Glomerular endothelial cell (primary cell): ENCODE measurements at regions not wholly inside any gene's neighbourhood (a gene's known extent, or its start where the extent isn't known, plus 50 kb on each side); places are given as distances from the start of the nearest gene placed in this dataset.

Source experiments
- DNase-seq: peaks from one replicate; pipeline ENCODE4 v3.0.0-alpha.2; 2011; ENCODE audit warnings: low read depth, low spot score; ENCODE audit errors: extremely low read depth

- DNase-seq: no peak
These were observed 153.0 kb upstream of the SLC24A2 start for GRCh38 chr9:19941874-19942273.

GRCh38 chr9:19940811-19941535 lies 152.1 kb upstream of the SLC24A2 start:
- no peak for DNase-seq

GRCh38 chr9:19939734-19940278 lies 151.0 kb upstream of the SLC24A2 start:
- no peak for DNase-seq

DNA sequence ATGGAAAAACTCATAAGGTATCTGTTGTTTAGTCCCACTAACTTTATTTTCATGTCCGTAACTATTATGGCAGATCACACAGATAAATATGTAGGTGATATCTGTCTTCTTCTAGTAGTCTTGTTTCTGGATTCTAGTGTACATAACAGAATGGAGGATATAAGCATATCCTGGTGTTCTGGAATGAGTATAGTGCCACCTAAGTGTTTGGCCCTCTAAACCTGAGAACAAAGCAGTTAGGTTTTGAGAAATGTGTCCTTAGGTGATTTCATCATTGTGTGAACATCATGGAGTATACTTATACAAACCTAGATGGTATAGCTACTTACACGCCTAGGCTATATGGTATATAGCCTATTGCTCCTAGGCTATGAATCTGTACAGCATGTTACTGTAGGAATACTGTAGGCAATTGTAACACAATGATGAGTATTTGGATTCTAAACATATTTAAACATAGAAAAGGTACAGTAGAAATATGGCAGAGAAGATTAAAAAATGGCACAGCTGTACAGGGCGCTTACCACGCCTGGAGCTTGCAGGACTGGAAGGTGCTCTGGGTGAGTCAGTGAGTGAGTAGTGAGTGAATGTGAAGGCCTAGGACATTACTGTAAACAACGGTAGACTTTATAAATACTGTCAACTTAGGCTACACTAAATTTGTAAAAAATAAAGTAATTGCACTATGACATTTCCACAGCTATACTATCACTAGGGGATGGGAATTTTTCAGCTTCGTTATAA lies 150.3 kb upstream of the SLC24A2 start:
- DNase-seq: no peak

- DNase-seq: no peak
These were observed 148.3 kb upstream of the SLC24A2 start for GRCh38 chr9:19937121-19937520.

DNA sequence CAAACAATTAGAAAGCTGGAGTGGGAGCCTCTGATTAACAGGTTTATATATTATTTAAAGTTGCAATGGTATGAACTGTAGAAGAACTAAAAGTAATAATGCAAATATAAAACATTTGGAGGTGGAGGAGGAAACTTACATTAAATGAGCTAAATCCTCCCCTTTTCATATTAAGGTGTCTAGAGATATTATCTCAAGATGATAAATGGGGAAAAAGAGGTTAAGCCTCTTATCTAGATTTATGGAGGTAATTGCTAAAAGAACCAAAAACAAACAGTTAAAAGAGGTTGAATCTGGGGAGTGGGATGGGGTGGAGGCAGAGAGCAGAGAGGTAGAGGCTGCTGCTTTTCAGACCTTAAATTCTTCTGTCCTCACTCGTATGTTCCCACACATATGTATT lies 147.8 kb upstream of the SLC24A2 start:
- DNase-seq: no peak

DNA sequence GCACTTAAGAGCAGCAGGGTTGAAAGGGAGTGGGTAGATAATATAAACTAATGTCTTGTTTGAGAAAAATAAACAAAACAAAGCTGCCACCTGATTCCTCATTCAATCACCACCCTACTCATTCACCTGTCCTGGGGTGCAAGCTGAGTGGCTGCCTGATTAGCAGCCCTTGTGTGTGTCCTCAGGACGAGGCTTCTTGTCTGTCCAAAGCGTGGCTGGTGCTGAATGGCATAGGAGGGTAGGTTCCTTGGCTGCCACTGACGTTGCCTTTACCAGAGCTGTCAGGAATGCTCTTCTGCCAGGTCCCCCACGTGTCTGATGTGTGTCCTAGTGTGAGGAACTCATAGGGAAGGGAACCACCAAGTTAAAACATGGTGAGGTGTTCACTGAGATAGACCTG lies 146.6 kb upstream of the SLC24A2 start:
- no peak for DNase-seq

GRCh38 chr9:19934301-19934871 lies 145.5 kb upstream of the SLC24A2 start:
- no peak for DNase-seq

DNA sequence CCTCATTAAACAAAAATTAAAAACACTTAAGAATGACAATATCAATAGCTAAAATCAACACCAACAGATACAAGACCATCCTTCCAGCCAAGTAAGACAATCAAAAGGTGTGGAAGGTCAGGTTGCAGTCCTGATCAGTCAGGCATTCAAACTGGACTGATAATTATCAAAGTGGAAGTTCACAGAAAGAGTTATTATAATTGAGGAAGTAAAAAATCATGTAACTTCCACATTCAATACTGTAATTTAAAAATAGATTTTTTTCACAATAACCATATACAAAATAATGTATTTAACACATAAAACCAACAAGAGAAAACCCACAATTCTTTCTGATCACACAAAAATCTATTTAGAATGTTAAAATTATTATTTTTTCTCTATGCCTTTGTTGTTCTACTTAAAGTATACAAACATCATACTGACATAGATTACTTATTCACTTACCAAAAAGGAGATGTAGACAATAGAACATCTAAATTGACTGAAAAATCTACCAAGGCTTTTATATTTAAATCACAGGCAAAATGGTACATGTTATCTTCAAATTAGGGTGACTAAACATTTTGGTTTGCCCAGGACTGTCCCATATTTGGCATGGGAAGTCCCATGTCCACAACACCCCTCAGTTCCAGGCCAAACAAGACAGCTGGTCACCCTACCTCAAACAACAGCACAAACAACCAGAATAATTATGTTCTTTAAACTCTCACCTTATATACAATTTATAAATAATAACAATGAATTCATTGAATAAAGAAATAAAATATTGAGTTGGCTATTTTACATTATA lies 142.5 kb upstream of the SLC24A2 start:
- DNase-seq: no peak

DNA sequence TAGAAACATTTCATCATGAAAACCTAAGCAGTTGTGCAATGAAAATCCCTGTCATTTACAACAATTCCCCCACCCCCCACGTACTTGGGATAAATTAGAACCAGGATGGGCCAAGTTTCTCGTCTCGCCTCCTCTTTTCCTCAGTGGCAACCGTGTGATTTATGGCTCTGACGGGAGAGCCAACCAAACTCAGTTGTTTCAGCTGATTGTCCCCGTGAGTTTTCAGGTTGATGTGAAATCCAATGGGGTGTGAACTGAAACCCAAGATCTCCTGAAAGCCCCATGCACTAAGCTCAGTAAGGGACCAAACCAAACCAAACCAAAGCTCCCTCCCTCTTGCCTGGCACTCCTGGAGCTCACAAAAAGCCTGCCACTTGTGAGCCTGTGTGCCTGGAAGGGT lies 138.7 kb upstream of the SLC24A2 start:
- no peak for DNase-seq

DNA sequence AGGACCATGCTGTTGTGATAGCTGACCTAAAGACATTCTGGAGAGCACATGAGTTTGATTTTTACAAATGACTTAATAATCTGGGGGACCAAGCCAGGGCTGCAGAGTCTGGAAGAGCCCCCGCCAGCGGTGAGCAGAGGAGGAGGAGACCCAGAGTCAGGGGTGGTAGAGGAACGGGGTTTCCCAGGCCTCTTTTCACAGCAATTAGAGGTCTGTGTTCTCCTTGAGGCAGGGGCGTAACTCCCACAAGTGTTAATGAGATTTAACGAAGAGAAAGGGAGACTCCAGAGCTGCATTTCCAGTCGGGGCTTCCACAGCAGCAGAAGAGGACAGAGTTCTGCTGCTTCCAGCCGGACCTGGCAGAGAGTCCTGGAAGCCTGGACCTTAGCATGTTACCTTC lies 137.9 kb upstream of the SLC24A2 start:
- DNase-seq: no peak

DNA sequence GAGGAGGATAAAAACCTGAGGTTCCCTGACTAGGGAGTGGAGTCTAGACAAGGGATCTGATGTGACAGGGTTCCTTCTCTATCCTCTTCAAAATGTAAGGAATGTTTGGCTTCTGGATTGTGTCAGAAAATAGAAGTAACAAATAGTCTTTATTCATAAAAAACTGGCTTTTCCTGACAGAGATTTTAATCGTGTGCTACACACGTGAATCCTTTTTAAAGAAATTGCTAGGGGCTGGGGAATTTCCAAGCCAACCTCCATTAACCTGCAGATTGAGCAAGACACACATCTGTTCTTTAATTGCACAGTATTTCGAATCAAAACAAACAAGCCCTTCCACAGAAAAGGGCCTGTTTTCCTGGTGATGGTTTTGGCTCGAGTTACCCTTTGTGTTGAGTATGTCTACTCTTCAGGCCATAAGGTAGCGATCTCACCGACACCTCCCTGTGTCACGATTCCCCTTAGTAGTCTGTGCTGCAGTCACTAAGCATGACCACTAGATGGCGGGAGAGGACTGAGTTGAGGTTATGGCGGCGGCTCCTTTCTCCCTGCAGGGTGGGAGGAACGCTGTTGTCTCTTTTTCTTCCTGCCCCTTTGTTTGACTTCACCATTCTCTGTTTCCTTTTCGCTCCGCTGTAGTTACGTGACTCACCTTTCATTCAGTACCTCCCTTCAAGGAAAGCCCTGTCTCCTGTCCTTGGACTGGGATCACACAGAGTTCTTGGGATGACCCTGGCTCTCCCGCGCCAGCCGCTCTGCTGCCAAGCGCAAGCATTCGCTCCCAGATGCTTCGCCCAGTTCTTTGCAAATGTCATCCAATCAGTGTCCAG lies 137.1 kb upstream of the SLC24A2 start:
- DNase-seq: no peak

GRCh38 chr9:19924080-19924479 lies 135.2 kb upstream of the SLC24A2 start:
- no peak for DNase-seq

GRCh38 chr9:19922476-19923118 lies 133.8 kb upstream of the SLC24A2 start:
- no peak for DNase-seq

- DNase-seq: no peak
These were observed 131.6 kb upstream of the SLC24A2 start for GRCh38 chr9:19920401-19920800.

DNA sequence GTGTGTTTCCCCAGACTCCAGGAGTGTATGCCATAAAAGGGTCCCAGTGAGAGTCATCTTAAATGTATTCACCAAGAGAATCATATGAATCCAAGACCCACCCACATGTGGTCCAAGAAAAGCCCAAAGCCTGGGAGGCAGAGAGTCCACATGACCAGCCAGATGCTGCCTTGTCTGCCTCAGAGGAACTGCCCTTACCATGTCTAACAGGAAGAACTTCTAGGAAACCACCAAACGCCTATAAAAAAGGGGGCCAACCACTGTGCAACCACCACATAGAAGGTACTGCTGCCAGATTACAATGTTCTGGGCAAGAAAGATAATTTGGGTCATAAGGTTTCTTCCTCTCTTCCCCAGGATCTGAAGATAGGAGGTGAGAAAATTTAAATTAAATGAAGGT lies 129.8 kb upstream of the SLC24A2 start:
- DNase-seq: no peak

- no peak for DNase-seq
These were observed 125.2 kb upstream of the SLC24A2 start for GRCh38 chr9:19914044-19914443.

DNA sequence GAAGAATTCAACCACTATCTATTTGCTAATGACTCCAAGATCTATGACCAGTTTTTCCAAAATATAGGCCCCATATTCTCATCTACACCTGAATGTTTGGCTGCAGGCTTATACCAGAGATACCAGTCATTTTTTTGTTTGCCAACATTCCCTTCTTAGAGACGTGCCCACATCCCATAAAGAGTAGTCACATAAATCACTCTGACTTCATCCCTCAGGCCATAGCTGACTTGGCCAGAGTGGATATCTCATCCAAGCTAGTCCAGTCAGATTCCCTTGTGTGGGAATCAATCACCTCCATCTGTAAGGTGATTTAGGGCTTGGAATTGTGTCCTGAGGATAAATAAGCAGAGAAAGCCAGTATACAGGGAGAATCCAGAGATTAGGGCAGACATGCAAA lies 124.3 kb upstream of the SLC24A2 start:
- DNase-seq: no peak

GRCh38 chr9:19903076-19903475 lies 114.2 kb upstream of the SLC24A2 start:
- DNase-seq: no peak

DNA sequence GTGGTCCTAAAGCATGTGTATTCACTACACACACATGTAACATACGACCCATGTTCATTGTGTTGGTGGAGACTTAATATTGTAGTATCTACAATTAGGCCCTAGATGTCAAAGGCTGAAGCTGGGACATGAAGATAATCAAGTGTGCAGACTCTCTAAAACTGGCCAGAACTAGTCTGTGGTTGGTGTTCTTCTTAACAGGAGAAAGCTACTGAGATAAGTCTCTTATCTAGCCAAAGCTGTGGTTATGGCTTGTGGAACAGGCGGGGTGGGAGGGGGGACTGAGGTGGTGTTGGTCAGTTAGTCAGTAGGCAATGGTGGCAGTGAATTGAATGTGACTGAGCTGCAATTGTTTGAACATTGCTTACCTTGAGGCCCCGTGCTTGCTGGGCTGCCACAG lies 112.7 kb upstream of the SLC24A2 start:
- no peak for DNase-seq
